CD4-positive, alpha-beta T cell treated with Interleukin-15 for 4 hours (primary cell): ENCODE measurements at regions not wholly inside any gene's neighbourhood (a gene's known extent, or its start where the extent isn't known, plus 50 kb on each side); places are given as distances from the start of the nearest gene placed in this dataset.
"Not testable (repeated sequence)": the region's sequence is repeated elsewhere in the genome, so short reads cannot be mapped to it uniquely, and the experiment has no call there.

Experiments used
- DNase-seq: peaks from one replicate; pipeline ENCODE4 v3.0.0-alpha.2; 2020; ENCODE audit warnings: low spot score

DNA sequence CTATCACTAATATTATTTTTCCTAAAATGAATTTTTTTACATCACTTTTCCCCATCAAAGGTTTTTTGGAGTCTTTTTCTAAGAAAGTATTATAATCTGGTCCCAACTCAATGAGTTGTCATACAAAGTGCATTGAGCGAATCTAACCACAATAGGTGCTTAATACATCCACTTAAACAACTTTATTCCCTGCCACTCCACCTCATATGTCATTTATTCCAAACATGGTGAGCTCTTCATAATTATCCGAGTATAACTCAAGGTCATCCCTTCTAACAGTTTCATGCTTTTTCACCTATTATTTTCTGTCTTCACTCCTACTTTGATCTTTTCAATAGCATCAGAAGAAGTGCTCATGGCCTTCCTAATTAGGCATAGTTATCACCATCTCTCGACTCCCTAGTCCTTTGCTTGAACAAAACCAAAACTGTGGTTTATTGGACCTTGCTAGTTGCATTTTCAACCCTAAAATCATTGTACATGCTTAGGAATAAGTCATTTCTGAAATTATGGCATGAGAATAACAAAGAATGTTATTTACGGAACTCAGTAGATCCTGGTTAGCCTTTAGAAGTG, 754.7 kb upstream of the CTNND2 start:
- DNase-seq: no peak

DNA sequence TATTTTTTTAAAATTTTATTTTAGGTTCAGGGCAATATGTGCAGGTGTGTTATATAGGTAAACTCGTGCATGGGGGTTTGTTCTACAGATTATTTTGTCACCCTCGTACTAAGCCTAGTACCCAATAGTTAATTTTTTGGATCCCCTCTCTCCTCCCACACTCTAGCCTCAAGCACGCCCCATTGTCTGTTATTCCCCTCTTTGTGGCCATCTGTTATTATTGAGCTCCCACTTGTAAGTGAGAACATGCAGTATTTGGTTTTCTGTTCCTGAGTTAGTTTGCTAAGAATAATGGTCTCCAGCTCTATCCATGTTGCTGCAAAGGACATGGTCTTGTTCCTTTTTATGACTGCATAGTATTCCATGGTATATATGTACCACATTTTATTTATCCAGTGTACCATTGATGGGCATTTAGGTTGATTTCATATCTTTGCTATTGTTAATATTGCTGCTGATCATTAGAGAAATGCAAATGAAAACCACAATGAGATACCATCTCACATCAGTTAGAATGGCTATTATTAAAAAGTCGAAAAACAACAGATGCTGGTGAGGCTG, 753.7 kb upstream of the CTNND2 start:
- DNase-seq: not testable (repeated sequence)

DNA sequence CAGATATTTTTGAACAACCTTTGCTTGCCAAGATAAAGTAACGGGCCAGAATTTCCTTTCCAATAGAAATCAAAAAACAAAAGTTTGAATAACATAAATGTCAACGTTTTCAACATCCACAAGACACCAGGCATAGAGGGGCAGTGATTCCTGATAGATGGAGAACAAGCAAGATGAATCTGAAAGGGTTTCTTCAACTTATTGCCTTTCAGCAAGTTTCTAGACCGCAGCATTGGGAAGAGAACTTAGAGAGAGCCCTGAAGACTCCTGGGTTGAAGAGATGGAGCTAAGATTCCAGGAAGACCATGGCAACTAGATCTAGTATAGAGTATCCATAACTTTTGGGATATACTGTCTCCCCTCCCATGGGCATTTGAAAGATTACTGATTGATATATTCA, 751.4 kb upstream of the CTNND2 start:
- DNase-seq: no peak

DNA sequence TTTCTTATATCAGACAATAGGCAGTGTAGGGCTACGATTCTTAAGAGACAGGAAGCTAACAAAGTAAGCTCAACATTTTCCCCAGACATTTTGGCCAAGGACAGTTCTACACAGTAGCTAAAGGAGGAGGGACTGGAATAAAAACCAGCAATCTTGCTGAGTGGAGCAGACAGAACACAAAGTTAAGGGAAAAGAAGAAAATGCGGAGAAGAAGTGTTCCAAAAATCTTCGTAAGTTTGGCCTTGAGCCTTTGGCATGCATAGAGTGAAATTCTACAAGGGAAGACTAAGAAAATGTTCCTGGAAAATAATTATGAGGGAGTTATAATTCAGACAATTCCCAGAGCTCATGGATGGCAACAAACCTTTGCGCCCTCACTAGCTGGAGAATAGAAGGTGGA, 748.0 kb upstream of the CTNND2 start:
- no peak for DNase-seq

DNA sequence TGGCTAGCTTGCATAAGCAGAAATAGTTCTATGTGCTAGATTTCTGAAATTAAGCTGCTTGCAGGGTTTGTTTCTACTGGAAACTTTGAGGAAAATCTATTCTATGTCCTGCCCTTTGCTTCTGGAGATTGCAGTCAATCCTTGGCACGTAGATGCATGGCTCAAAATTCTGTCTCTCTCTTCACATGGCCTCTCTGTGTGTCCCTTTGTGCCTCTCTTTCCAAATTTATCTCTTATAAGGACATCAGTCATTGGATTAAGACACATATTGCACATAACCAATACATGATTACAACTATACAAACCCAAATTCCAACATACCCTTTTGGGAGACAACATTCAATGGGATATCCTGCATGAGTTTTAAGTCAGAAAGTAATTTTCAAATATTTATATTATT, 744.3 kb upstream of the CTNND2 start:
- DNase-seq: no peak

DNA sequence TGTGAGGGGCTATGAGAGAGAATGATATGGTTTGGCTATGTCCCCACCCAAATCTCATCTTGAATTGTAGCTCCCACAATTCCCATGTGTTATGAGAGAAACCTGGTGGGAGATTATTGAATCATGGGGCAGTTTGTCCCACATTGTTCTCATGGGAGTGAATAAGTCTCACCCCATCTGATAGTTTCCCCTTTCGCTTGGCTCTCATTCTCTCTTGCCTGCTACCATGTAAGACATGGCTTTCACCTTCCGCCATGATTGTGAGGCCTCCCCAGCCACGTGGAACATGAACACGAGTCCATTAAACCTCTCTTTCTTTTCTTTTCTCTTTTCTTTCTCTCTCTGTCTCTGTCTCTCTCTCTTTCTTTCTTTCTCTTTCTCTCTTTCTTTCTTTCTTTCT, 743.4 kb upstream of the CTNND2 start:
- DNase-seq: no peak

DNA sequence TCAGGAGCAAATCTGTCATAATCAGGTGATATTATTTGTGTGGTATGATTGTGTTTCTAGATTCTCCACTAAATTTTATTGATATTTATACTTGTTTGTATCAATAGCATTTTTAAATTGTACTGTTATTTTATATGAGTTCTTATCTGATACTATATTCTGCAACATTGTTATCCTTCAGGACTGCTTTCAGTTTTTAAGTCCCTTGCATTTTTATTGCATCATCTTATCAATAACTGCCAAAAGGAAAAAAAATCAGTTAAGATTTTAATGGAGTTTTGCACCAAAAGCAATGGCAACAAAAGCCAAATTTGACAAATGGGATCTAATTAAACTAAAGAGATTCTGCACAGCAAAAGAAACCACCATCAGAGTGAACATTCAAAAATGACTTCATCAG, 741.3 kb upstream of the CTNND2 start:
- DNase-seq: no peak

DNA sequence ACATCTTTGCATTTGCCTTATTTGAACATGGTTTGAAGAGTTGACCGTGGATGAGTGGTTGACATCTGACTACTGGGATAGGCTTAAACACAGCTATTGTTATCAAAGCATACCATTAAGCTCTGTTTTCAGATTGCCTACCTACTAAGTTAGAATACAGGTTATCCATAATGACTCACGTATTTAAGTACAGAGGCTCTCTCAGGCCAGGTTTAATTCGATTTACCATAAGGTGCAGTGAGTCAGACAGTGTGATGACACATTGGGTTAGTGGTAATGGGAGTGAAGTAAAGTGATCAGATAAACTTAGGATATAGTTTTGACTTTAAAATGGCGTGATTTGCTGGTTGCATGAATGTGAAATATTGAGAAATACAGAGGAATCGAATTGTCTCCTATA, 732.0 kb upstream of the CTNND2 start:
- DNase-seq: no peak

DNA sequence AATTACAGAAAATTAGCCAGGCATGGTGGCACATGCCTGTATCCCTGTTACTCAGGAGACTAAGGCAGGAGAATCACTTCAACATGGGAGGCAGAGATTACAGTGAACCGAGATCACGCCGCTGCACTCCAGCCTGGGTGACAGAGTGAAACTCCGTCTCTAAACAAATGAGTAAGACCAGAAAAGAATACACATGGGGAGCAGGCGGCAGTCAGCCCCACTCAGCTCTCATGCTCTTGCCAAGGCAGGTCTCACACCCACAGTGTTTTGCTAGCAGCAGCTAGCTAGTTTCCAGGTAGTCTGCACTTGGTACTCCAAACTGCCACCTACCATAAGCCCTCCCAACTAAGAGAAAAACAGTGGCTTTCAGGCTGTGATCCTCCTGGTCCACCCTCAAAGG, 722.3 kb upstream of the CTNND2 start:
- DNase-seq: no peak

DNA sequence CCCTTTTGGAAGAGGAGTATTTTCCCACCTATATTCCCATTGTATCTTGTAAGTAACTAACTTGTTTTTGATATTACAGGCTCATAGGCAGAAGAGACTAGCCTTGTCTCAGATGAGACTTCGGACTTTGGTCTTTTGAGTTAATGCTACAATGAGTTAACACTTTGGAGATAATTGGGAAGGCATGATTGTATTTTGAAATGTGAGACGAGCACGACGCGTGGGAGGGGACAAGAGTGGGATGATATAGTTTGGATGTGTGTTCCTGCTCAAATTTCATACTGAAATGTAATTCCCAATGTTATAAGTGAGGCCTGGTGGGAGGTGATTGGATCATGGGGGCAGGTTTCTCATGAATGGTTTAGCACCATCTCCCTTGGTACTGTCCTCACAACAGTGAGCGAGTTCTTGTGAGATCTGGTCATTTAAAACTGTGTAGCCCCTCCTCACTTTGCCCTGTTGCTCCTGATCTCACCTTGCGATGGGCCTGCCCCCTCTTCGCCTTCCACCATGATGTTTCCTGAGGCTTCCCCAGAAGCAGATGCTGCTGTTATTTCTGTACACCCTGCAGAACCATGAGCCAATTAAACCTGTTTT, 721.5 kb upstream of the CTNND2 start:
- no peak for DNase-seq

DNA sequence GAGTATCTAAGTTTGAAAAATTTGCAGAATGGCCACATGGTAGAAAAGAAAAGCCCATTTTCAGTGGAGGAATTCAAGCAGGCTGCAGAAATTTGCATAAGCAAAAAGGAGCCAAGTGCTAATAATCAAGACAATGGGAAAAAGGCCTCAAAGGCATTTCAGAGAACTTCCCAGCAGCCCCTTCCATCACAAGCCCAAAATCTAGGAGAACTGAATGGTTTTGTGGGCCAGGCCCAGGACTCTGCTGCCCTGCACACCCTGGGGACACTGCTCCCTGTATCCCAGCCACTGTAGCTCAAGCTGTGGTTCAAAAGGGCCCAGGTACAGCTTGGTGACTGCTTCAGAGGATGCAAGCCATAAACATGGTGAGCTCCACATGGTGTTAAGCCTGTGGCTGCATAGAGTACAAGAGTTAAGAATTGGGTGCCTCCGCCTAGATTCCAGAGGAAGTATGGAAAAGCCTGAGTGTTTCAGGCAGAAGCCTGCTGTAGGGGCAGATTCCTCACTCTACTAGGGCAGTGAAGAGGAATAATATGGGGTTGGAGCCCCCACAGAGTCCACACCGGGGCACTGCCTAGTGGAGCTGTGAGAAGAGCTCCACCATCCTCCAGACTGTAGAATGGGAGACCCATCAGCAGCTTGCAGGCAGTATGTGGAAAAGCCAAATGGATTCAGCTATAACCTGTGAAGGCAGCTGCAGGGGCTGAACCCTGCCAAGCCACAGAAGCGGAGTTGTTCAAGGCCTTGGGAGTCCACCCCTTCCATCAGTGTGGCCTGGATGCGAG, 720.7 kb upstream of the CTNND2 start:
- DNase-seq: no peak

DNA sequence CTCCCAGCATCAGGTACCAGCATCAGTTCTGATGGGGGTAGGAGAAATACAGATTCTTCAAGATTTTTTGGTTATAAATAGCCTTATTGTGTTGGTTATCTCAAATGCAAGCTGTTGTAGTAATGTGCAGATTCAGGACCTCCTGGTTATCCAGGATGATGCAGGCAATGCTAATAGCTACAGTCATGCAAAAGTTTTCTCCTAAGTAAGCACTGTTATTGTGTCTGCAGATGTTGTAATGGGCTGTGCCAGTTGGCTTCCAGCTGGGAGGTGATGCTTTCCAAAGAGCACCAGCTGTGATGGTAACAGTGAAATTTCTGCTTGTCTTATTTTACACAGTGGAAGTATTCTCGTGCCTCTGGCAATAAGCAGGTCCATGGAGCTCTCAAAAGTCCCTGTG, 719.2 kb upstream of the CTNND2 start:
- no peak for DNase-seq

DNA sequence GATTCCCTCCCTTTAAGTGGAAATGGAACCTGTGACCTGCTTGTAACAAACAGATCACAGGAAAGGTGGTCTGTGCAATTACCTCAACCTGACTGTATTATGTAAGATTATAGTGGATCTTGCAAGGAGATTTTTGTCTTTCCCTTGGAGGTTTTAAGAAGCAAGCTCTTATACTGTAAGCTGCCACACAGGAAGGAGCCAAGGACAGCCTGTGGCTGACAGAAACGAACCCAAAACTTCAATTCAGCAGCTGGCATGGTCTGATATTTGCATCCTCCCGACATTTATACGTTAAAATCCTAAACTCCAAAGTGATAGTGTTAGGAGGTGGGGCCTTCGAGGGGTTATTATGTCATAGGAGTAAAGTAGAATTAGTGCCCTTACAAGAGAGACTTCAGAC, 711.8 kb upstream of the CTNND2 start:
- DNase-seq: no peak

DNA sequence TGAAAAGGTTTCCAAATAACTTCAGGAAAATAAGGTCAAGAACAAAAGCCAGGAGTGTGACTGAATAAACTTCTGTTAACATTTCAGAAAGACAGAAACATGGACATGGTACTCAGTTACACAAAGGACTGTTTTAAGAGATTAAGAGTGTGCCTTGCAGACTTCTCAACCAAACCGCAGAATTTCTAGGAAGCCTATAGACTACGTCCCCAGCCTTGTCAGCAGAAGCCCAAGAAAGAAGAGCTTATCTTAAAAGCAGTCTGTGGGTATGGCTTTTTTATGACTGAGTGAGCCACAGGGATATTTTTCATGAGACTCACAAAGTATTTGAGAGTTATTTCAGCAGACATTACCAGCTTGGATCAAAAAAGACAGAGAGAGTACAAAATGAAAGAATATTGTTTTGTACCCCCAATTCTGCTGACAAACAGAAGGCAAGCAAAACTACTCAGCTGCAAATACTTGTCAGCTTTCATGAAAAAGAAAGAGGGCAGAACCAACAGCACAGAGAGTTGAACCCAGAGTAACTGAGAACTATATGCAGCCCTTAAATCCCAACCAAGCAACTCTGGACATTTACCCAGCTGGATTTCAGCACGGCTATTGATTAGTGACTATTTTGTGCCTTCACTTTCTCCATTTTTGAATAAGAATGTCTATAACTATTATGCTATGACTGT, 711.0 kb upstream of the CTNND2 start:
- no peak for DNase-seq

DNA sequence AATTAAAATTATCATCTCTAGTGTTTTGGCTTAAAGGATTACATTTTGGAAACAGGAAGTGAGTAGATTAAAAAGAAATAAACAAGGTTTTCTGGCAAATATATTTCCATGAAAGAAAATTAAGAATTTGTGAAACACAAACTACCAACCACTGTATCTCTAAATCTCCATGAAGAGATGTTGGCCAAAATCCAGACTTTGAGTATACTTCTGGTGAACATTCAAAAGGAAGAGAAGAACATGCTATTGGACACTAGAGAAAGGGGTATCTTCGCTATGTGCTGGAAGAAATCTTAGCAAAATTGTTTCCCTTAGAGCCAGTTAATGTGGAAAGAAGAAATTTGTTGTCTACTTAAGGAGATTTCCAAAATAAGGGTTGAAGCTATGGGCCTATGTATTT, 710.4 kb upstream of the CTNND2 start:
- DNase-seq: no peak

DNA sequence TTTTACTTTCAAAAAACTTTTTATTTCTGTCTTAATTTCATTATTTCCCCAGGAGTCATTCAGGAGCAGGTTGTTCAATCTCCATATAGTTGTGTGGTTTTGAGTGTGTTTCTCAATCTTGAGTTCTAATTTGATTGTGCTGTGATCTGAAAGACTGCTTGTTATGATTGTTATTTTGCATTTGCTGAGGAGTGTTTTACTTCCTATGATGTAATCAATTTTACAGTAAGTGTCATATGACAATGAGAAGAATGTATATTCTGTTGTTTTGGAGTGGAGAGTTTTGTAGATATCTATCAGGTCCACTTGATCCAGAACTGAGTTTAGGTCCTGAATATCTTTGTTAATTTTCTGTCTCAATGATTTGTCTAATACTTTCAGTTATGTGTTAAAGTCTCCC, 706.9 kb upstream of the CTNND2 start:
- no peak for DNase-seq

DNA sequence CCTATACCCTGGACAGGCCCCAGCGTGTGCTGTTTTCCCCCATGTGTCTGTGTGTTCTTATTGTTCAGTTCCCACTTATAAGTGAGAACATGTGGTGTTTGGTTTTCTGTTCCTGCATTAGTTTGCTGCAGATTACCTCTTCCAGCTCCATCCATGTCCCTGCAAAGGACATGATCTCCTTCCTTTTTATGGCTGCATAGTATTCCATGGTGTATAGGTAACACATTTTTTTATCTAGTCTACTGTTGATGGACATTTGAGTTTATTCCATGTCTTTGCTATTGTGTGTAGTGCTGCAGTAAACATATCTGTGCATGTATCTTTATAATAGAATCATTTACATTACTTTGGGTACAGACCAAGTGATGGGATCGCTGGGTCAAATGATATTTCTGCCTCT, 703.6 kb upstream of the CTNND2 start:
- not testable (repeated sequence) for DNase-seq

DNA sequence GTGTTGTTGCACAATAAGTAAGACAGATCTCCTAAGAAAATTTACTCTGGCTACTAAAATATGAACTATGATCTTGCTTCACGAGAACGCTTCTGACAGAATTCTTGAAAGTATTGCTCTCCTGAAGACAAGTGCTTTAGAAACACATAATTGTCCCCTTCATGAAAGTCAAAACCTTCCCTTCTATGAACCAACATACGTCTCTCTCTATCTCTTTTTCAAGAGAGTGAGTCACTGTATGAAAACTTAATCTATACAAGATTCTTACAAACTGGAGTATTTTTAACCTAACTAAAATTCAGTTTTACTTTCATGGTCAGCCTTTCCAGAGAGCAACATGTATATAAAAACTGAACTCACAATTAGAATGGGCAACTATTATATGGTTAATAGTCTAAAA, 688.0 kb upstream of the CTNND2 start:
- DNase-seq: no peak

DNA sequence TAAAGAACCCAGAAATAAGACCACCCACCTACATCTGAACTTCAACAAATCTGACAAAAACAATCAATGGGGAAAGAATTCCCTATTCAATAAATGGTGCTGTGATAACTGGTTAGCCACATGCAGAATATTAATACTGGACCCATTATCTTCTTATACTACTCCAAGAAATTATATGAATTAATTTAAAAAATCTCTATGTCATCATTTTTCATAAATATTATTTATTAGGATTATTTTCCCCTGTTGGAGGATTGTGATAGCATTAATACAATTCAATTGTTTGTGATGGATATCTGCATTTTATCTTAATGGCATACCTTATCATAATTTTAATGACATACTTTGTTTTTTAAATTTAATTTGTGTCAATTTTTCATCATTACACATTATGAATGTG, 682.2 kb upstream of the CTNND2 start:
- DNase-seq: no peak

DNA sequence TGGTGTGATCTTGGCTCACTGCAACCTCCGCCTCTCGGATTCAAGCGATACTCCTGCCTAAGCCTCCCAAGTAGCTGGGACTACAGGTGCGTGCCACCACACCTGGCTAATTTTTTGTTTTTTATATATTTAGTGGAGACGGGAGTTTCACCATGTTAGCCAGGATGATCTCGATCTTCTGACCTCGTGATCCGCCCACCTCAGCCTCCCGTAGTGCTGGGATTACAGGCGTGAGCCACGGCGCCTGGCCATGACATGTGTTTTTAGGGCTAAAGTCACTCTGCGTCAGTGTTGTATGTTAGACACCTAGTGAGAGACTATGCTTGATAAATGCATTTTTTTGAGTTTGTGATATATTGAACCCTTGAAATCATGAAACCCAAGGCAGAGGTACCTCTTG, 674.6 kb upstream of the CTNND2 start:
- not testable (repeated sequence) for DNase-seq

DNA sequence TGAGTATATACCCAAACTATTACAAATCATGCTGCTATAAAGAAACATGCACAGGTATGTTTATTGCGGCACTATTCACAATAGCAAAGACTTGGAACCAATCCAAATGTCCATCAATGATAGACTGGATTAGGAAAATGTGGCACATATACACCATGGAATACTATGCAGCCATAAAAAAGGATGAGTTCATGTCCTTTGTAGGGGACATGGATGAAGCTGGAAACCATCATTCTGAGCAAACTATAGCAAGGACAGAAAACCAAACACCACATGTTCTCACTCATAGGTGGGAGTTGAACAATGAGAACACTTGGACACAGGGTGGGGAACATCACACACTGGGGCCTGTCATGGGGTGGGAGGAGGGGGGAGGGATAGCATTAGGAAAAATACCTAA, 672.7 kb upstream of the CTNND2 start:
- DNase-seq: not testable (repeated sequence)

DNA sequence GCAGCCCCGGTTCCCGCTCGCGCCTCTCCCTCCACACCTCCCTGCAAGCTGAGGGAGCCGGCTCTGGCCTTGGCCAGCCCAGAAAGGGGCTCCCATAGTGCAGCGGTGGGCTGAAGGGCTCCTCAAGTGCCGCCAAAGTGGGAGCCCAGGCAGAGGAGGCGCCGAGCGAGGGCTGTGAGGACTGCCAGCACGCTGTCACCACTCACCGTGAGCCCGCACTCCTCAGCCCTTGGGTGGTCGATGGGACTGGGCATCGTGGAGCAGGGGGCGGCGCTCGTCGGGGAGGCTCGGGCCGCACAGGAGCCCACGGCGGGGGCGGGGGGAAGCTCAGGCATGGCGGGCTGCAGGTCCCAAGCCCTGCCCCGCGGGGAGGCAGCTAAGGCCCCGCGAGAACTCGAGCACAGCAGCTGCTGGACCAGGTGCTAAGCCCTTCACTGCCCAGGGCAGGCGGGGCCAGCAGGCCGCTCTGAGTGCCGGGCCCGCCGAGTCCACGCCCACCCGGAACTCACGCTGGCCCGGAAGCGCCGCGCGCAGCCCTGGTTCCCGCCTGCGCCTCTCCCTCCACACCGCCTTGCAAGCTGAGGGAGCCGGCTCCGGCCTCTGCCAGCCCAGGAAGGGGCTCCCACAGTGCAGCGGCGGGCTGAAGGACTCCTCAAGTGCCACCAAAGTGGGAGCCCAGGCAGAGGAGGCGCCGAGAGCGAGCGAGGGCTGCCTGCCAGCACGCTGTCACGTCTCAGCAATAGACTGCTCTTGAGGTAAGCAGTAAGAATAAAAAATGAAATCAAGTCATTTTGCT, 670.2 kb upstream of the CTNND2 start:
- DNase-seq: not testable (repeated sequence)
